Fibroblast of skin of left biceps (primary cell): ENCODE measurements at regions not wholly inside any gene's neighbourhood (a gene's known extent, or its start where the extent isn't known, plus 50 kb on each side); places are given as distances from the start of the nearest gene placed in this dataset.
"Not testable (repeated sequence)": the region's sequence is repeated elsewhere in the genome, so short reads cannot be mapped to it uniquely, and the experiment has no call there.

Experiments used
- DNase-seq, 2 experiments: peaks; one replicate each; pipeline ENCODE4 v3.0.0-alpha.2; 2013; ENCODE audit warnings: low read depth in 2 of 2

- DNase-seq = no peak
Observed at GRCh38 chr10:8310930-8311329, 256.4 kb downstream of the GATA3 start.

GRCh38 chr10:8311526-8312070 lies 257.1 kb downstream of the GATA3 start:
- no peak for DNase-seq

- DNase-seq = no peak
Observed at GRCh38 chr10:8312079-8312478, 257.6 kb downstream of the GATA3 start.

- no peak for DNase-seq
Observed at GRCh38 chr10:8312781-8313180, 258.3 kb downstream of the GATA3 start.

- DNase-seq = no peak
Observed at GRCh38 chr10:8314486-8314885, 260.0 kb downstream of the GATA3 start.

- no peak for DNase-seq
Observed at GRCh38 chr10:8315619-8316021, 261.1 kb downstream of the GATA3 start.

GRCh38 chr10:8316284-8316683 lies 261.8 kb downstream of the GATA3 start:
- DNase-seq = no peak

GRCh38 chr10:8318429-8318828 lies 263.9 kb downstream of the GATA3 start:
- not testable (repeated sequence) for DNase-seq

- no peak for DNase-seq
Observed at GRCh38 chr10:8318956-8319355, 264.5 kb downstream of the GATA3 start.

- DNase-seq = no peak
Observed at GRCh38 chr10:8319704-8320103, 265.2 kb downstream of the GATA3 start.

- DNase-seq = no peak
Observed at GRCh38 chr10:8321990-8322389, 267.5 kb downstream of the GATA3 start.

- DNase-seq = no peak
Observed at GRCh38 chr10:8323428-8324054, 269.1 kb downstream of the GATA3 start.

GRCh38 chr10:8325024-8325980 lies 270.8 kb downstream of the GATA3 start:
- no peak for DNase-seq

GRCh38 chr10:8326396-8327139 lies 272.1 kb downstream of the GATA3 start:
- no peak for DNase-seq

- DNase-seq = no peak
Observed at GRCh38 chr10:8327140-8327423, 272.6 kb downstream of the GATA3 start.

GRCh38 chr10:8331387-8331786 lies 276.9 kb downstream of the GATA3 start:
- no peak for DNase-seq

- peak; percentile 3 to 6 for DNase-seq
Observed at GRCh38 chr10:8331896-8332729, 277.6 kb downstream of the GATA3 start.

- no peak for DNase-seq
Observed at GRCh38 chr10:8332730-8333111, 278.2 kb downstream of the GATA3 start.

GRCh38 chr10:8334631-8335030 lies 280.1 kb downstream of the GATA3 start:
- DNase-seq = no peak

GRCh38 chr10:8336629-8337331 lies 282.3 kb downstream of the GATA3 start:
- no peak for DNase-seq

GRCh38 chr10:8337332-8337651 lies 282.8 kb downstream of the GATA3 start:
- no peak for DNase-seq
